Ishikawa (cell line): ENCODE measurements at regions not wholly inside any gene's neighbourhood (a gene's known extent, or its start where the extent isn't known, plus 50 kb on each side); places are given as distances from the start of the nearest gene placed in this dataset.

ENCODE experiments used
- CEBPB ChIP-seq: IDR thresholded peaks from 2 replicates; pipeline ENCODE4 v1.6.1; 2012
- CREB1 ChIP-seq: IDR thresholded peaks from 2 replicates; pipeline ENCODE4 v1.6.1; 2012; ENCODE audit warnings: low read depth
- EGR1 ChIP-seq: IDR thresholded peaks from 2 replicates; pipeline ENCODE4 v1.6.1; 2012
- EP300 ChIP-seq: IDR thresholded peaks from 2 replicates; pipeline ENCODE4 v1.6.1; 2012; ENCODE audit warnings: borderline replicate concordance
- FOXM1 ChIP-seq: IDR thresholded peaks from 2 replicates; pipeline ENCODE4 v1.6.1; 2012; ENCODE audit warnings: low read depth, borderline replicate concordance
- NFIC ChIP-seq: IDR thresholded peaks from 2 replicates; pipeline ENCODE4 v1.6.1; 2012
- RAD21 ChIP-seq: IDR thresholded peaks from 2 replicates; pipeline ENCODE4 v1.6.1; 2012; ENCODE audit warnings: low read depth
- REST ChIP-seq: IDR thresholded peaks from 2 replicates; pipeline ENCODE4 v1.6.1; 2012; ENCODE audit warnings: low read depth, mild to moderate bottlenecking
- TAF1 ChIP-seq: IDR thresholded peaks from 2 replicates; pipeline ENCODE4 v1.6.1; 2012; ENCODE audit warnings: low read depth, mild to moderate bottlenecking
- TCF12 ChIP-seq: IDR thresholded peaks from 2 replicates; pipeline ENCODE4 v1.6.1; 2012; ENCODE audit warnings: low read depth
- TEAD4 ChIP-seq: IDR thresholded peaks from 2 replicates; pipeline ENCODE4 v1.6.1; 2012
- USF1 ChIP-seq: IDR thresholded peaks from 2 replicates; pipeline ENCODE4 v1.6.1; 2012
- YY1 ChIP-seq: IDR thresholded peaks from 2 replicates; pipeline ENCODE4 v1.6.1; 2012; ENCODE audit warnings: low read depth
- ZBTB7A ChIP-seq: IDR thresholded peaks from 2 replicates; pipeline ENCODE4 v1.6.1; 2012; ENCODE audit warnings: low read depth
- TF ChIP-seq, protein P1 (sequence below): IDR thresholded peaks from 2 replicates; pipeline ENCODE4 v1.6.1; 2012

DNA sequence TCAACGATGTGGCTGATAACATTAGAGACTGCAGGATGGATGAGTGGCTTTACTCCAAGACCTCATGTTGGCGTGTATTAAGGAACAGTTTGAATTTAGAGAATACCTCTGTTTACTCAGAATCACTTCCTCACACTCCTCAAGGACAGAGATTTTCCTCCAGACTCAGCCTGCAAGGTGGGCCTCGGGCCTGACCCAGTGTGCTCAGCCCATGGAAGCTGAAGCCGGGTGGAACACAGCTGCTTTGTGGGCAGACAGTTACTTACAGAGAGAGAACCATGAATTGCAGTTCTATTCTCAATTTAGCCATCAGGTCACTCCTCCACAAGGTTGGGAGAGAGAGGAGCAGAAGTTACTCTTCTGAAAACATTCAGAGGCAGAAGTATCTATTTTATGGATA lies 135.8 kb downstream of the SNX19 start:
- TF ChIP-seq CREB1 (no peak), ZBTB7A (no peak), RAD21 (no peak), TCF12 (no peak), NFIC (no peak), EP300 (no peak), TAF1 (no peak), EGR1 (no peak), YY1 (no peak), USF1 (no peak), CEBPB (no peak), REST (no peak), FOXM1 (no peak), TEAD4 (no peak)
- TF ChIP-seq, protein P1, sequence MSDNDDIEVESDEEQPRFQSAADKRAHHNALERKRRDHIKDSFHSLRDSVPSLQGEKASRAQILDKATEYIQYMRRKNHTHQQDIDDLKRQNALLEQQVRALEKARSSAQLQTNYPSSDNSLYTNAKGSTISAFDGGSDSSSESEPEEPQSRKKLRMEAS = no peak

- TF ChIP-seq TAF1 (no peak), REST (no peak), CEBPB (no peak), FOXM1 (no peak), TCF12 (no peak), ZBTB7A (no peak), RAD21 (no peak), EP300 (no peak), EGR1 (no peak), CREB1 (no peak), TEAD4 (no peak), USF1 (no peak), NFIC (no peak), YY1 (no peak)
- TF ChIP-seq, protein P1 = no peak
Measured at GRCh38 chr11:130781931-130782330, 134.3 kb downstream of the SNX19 start.

DNA sequence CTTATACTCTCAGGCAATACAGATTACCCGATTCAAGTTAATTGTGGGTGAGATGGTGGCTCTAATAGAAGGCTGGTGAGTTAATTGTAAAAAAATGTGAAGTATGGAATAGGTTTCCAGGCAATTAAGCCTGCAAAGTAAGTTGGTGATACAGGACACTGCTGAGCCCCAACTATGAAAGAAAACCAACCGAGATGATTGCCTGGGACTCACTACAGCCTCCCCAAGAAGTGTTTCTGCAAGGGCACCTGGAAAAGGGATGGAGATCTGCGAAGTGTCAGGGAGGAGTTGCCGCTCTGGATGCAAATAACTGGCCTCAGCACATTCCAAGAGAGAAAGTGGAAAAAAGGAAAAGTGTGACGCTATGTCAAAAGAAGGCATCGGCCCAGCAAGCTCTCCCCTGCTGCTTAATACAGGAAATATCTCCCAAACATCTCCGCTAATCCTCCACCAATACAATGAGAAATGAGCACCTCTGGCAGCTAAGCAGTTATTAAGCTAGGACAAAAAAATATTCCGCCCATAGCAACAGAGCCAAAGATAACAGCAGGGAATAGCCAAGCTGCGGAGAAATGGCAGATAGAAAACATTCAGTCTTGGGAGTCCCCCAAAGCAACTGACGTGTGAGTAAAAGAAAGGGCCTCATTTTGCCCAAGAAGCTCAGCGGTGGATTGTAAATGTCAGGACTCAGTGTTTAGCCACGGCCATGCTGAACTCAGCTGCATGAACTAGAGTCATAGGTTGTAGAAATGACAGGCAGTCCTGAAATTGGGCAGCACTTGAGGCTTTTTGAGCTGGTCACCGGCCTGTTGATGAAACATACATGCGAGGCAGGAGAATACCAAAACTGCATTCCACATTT lies 133.7 kb downstream of the SNX19 start:
- peak; percentile 87 for TF ChIP-seq NFIC
- no peak for TF ChIP-seq YY1
- TF ChIP-seq RAD21 = 0 out of 2 replicates have a peak, but pooled peaks have one; percentile 2
- peak; percentile 93 for TF ChIP-seq EP300
- TF ChIP-seq CEBPB = no peak
- TF ChIP-seq CREB1 = 0 out of 2 replicates have a peak, but pooled peaks have one; percentile 25
- no peak for TF ChIP-seq ZBTB7A
- TF ChIP-seq EGR1 = no peak
- TF ChIP-seq TCF12 = peak; percentile 89
- no peak for TF ChIP-seq USF1
- TF ChIP-seq FOXM1 = peak; percentile 89
- TF ChIP-seq REST = no peak
- TF ChIP-seq, protein P1 = peak; percentile 38; the same call in 1 of the 2 replicates
- no peak; the same call in 1 of the 2 replicates for TF ChIP-seq TAF1
- peak; percentile 81 for TF ChIP-seq TEAD4
